Right forelimb (tissue), 1 donor: ENCODE measurements at regions not wholly inside any gene's neighbourhood (a gene's known extent, or its start where the extent isn't known, plus 50 kb on each side); places are given as distances from the start of the nearest gene placed in this dataset.

Experiments used
- DNase-seq: peaks from one replicate; pipeline ENCODE4 v3.0.0-alpha.2; 2018

DNA sequence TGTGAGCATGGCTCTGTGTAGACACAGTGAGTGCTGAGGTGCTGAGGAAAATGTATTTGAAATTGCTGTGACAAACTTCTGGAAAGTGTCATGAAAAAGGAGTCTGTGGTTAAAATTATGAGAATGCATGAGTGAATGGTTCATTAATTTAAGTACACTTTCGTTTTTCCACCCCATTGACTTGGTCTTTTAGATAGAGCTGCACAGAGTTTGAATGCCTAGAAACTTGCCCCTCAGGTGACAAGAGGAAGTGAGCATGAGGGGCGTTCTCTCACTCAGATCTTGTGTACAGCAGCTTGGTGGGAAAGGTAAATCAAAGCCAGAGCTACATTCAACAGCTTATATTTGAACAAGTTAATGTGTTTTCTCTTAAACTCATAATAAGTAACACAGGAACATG is 296.8 kb downstream of the WDR72 start:
- no peak for DNase-seq

DNA sequence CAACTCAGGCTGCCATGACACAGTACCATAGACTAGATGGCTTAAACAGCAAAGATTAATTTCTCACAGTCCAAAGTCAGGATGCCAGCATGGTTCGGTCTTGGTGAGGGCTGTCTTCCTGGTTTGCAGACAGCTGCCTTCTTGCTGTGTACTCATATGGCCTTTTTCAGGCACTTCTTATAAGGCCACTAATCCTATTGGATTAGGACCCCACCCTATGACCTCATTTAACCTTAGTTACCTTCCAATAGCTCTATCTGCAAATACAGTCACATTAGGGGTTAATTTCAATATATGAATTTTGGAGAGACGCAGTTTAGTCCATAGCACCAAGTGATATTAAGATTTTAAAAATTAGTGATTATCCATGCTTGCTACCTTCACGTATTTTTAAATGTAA is 297.8 kb downstream of the WDR72 start:
- DNase-seq = no peak

DNA sequence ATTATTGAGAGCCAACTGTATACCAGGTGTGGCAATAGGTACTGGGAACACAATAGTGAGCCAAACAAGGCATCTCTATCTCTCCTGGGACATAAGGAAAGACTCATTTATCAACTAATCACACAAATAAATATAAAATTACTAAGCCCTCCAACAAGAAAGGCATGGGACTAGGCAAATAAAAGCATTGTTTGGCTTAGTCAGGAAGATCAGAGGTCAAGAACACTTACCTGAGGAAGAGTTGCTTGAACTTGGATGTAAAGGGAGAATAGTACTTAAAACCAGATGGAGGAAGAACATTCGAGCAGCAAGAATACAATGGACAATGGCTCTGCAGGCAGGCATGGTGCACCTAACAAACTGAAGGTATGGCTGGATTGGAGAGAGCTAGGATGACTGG is 300.7 kb downstream of the WDR72 start:
- no peak for DNase-seq

DNA sequence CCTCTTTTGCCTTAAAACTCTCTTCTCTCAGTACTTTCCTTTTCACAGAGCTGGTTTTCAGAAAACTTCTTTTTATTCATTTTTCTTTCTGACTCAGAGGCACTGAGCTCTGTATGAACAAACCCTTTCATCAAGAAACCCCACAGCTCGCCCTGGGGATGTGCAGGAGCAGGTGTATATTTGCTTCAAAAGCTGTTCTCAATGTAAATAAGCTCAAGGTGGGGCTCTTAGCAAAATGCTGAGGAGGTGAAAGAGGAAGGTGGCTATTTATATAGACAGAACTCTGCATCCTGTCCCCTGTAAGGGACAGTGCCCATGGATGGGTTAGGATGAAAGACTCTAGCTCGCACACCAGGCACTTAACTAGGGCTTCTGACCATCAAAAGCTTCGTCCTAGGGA is 302.0 kb downstream of the WDR72 start:
- DNase-seq = no peak

DNA sequence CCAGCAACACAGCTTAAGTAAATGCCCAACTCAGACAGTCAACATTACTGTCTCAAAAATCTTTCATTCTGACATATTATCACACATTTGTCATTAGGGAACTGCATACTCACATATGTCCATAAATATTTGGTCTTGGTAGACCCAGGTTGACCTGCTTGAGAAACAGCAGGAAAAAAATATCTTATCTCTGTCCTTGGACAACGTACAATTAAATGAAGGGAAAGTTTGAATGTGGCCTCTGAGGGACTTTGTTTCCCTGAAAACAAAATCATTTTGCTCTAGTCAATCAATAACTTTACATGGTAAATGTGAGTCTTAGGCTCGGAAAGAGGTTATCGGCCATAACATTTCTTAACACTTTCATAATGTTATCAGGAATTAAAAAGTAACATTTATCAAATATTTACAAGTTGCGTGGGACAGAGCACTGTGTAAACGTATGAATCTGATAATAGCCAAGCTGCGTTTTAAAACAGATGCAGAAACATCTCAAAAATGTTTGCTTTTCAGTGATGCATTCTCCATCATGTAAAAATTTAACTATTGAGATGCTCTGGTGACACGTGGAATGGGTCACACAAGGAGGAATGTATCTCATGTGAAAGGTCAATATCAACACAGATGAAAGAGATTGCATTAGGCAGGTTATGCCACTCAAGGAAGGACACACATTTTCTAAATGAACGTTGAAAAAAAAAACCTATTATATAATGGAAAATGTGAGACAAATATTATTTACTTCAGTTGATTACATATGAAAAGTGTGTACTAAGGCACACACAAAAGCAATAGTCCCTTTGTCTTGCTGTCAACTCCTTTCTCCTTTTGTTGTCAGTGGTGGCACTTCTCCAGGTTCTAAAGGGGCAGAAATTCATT is 304.4 kb downstream of the WDR72 start:
- no peak for DNase-seq

DNA sequence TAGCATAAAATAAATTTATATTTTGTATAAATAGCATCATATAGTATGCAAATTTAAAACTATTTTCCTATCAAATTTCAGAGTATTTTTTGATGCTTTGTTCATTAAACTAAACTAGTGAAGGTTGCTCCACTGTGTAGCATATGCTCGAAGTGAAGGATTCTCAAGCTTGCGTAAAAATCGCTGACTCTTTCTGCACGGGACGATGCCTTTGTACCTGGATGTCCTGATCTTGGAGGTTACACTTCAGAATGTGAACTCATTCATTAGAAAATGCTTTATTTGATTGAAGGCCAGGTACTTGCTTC is 305.0 kb downstream of the WDR72 start:
- DNase-seq = no peak

DNA sequence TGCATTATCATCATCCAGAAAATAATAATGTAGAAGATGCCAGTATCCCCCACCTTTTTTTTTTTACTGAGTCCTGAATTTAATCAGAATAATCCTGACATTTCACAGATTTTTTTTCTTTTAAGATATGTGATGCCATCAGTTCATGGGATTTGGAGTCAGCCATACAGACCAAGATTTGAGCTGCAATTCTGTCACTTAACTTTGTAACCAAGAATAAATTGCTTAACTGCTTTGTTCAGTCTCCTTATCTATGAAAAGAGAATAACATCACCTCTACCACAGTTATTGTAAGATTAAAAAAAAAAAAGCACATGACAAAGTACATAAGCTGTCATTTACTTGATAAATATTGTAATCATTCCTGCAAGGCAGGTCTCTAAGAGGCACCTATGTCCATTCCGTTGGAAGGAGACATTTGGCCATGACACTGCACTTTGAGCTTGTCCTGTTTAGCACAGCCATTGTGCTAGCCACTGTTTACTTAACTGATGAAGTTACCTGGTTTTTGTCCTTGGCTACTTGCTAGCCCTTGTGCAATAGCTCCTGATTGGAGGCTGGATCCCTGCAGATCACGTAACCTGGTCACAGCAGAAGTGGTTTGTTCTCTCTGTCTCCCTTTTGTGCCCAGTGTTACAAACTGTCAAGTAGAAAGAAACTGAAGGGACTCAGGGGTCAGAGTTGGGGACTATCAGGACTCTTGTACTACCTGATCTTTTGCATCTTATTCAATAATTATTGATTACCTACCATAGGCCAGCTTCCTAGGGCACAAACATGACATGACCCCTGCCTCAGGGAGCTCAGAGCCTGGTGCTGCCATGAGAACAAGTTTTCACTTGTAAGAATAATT is 306.0 kb downstream of the WDR72 start:
- no peak for DNase-seq

DNA sequence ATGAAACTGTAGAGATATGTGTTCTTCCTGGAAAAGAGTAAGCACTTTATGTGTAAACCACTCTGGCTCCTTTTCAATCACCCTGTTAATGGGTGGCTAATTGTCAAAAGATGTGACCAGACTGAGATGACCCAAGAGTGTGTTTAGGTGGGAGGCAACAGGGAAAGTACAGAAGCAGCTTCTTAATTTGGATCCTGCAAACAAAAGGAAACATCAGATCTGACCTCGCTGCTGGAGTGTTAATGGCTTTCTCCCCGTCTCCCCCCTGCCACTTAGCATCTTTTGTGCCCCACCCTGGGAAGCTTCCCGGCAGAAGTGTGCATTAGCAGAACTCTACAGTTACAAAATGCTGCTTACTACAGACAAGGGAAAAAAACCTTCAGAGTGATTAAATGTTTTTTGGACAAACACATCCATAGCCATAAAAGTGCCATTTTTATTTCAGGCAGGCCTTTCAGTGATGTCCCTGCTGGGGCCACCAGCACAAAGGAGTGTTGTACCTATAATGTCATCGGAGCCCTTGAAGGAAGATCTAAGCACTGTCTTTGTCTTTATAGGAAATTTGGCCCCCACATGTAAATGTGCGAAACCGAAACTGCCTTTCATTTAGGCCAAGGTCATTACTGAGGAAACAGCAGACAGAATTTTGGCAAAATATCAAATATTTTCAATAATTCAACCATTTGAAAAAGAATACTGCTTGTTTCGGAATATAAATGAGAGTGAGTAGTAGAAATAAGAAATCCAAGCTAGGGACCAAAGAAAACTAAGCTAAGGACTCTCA is 311.0 kb downstream of the WDR72 start:
- DNase-seq = no peak

DNA sequence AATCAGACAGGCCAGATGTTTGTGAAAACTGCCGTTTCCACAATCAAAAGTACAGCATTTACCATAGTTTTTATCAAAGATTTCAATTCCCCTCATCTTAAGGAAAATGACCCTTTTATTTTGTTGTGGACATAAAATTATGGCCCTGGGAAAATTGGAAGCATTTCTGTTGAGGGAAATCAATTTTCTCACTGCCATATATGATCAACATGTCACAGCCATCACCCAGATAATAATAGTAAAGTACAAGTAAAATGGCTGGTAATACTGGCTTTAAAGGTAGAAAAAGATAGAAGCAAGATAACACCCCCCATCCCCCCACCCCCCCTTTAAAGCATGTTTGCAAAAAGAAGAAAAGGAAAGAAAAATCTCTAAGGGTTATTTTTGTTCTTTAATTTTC is 311.7 kb downstream of the WDR72 start:
- no peak for DNase-seq

DNA sequence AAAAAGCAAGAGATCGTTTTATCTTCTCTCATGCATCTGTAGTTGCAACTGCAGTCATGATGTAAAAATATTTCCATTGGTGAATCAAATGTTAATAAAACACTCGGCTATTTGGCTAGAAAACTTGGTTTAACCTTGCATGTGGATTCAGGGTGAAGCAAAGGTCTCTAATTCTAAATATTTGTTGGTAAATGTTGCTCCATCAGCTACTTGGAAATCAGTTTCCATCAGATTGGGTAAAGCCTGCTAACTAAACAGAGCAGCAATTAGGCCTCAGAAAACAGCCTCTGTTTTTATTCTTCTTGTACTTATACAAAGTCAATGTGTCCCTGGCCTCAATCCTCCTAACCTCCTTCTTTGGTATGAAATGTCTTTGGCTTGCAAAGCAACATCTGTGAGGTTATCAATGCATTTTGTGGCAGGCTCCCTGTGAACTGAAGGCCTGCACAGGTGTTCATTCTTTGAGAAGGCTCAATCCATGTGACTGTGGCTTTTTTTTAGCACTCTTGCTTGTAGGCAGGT is 312.3 kb downstream of the WDR72 start:
- no peak for DNase-seq

DNA sequence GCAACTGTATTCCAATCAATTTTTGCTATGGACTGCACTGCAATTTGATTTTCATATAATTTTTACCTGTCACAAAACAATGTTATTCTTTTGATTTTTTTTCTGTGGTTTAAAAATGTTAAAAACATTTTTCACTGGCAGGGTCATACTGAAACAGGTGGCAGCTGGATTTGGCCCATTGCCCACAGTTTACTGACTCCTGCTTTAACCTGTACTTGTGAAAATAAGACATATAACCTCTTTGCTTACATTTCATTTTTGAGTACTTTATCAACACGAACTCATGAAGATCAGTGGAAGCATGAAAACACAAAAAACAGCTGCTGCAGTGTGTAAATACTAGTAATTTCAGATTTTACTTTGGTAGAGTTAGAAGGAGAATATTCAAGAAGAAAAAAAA is 313.1 kb downstream of the WDR72 start:
- DNase-seq = no peak

DNA sequence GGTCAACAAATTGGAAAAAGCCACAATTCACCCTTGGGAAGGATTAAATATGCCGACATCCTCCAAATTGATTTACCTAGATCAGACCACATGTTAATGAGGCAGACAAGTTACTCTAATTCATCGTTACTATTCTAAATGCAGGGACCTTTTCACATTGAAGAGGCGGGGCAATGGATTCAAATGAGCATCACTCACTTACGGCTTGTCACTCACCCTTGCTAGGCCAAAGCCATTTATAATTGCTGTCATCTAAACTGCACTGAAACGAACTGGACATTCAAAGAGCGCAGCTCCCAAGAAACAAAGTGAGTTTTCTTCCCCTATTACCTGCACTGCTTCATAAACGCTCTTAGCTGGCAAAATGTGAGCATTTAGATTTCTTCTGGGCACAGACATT is 313.9 kb downstream of the WDR72 start:
- DNase-seq = no peak

DNA sequence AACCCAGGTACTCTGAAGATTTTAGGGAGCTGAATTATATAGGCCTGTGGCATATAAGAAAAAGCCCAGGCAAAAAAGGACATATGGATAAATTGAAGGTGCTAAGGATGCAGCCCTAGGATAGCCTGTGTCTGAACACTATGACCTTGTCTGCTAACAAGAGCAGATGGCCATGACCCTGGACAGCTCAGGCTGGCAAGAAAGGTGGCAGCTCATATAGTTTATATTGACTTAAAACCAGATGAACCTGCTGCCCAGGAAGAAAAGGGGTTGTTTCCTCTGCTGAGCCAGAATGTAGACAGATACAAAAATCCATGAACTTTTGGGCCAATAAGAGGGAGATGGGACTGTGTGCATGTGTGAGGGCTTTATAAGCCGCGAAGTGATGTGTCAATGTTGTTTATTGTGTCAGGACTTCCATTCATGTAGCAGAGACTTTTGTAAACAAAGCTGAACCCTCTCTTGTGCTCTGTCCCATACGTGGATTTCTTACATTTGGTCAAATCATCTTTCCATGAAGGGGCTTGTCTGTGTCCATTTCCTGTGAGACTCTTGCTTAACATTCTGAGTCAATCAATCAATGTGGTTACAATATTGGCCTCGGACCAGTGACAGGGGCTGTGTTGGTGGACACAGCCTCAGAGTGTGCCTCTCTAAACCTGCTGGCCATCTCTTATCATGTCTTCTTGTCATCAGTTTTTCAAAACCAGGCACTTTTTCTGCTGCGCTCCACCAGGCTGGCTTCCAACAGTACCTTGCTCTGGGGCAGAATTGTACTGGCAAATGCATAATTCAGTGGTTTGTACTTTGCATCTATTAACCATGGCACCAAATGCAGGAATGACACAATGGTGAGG is 321.2 kb downstream of the WDR72 start:
- DNase-seq = no peak

DNA sequence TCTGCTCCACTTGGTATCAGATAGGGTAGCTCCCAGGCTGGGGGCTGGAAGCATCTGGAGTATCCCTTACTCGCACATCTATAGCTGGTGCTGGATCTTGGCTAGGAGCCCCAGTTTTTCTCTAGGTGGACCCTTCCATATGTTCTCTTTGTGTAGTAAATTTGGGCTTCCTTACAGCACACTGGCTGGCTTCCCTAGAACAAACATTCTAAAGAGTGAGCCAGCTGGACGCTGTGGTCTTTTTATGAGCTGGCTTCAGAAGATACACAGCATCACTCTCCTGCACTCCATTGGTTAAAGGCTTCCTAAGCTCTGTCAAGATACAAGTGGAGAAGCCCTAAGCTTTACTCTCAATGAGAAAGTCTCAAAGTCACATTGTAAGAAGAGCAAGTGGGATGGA is 322.1 kb downstream of the WDR72 start:
- DNase-seq = no peak

DNA sequence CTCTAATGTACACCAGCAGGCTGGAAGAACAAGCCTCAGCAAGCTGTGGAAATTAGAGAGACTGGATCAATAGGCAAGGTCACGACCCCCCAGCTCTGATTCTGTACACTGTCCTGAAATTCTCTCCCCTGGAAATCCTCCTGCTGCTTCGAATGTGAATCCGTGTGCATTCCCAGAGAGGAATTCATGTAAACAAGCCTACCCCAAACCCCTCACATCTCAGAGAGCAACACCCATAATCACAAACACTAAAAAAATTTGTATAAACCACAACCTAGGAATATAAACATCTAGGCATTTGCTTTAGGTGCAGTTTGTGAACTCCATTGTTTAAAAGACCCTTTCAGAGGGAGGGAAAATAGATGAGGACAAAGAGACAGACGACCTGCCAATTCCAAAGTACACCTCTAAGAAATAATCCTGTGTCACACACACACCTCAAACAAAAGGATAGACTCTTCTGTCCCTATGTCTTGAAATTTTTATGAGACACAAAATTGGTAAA is 325.2 kb downstream of the WDR72 start:
- no peak for DNase-seq

DNA sequence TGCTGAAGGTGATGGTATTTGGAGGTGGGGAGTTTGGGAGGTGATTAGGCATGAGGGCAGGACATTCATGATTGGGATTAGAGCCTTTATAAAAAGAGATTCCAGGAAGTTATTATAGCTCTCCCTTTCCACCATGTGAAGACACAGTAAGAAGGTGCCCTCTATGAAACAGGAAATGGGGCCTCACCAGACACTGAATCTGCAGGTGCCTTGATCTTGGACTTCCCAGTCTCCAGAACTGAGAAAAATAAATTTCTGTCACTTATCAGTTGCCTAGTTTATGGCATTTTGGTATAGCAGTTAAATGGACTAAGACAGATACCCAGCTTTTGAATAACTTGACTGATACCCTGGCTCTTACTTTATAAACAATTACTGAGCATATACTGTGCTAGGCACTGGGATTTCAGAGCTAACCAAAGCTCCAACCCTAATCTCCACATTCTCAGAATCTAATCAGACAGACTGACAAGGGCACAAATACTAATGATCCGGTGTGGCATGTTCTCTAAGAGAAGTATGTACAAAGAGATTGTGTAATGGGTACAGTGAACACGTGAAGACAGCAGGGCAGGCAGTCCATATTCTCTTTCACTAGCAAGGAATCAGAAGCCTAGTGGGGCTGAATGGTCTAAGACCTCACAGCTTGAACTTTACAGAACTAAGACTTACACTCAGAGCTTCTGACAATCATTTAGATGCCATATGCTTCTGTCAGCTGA is 343.1 kb downstream of the WDR72 start:
- DNase-seq = no peak

DNA sequence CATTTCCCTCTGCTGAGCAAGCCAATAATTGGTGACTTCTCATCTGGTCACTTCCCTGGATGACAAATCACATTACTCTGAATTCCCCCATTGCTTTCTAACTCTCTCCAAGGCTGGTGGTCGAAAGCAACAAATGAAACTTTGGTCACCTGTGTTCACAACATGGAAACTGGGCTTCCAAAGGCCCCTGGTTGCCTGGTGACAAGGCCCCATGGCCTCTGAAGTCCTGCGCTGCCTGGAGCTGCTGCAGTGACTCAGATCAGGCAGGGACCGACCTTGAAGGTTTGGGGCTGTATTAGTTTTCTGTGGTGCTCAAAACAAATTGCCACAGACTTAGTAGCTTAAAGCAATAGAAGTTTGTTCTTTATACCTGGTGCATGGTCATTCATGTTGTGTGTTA is 345.3 kb downstream of the WDR72 start:
- DNase-seq = no peak

DNA sequence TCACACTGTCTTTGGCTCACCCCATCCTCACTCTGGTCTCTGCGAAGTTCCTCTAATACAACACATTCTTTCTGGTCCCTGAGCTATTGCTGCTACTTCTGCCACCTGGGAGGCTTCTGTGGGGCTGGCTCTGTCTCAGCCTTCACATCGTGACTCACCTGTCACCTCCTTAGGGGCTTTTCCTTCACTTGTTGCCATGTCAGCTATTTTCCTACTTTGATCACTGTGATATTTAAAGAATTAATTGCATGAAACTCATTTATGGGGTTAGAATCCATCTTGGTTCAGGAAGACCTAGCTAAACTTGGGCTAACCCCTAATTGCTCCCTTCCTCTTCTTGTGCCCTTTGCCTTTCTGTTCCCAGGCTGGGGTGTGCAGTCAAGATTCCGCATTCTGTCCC is 346.9 kb downstream of the WDR72 start:
- no peak for DNase-seq

DNA sequence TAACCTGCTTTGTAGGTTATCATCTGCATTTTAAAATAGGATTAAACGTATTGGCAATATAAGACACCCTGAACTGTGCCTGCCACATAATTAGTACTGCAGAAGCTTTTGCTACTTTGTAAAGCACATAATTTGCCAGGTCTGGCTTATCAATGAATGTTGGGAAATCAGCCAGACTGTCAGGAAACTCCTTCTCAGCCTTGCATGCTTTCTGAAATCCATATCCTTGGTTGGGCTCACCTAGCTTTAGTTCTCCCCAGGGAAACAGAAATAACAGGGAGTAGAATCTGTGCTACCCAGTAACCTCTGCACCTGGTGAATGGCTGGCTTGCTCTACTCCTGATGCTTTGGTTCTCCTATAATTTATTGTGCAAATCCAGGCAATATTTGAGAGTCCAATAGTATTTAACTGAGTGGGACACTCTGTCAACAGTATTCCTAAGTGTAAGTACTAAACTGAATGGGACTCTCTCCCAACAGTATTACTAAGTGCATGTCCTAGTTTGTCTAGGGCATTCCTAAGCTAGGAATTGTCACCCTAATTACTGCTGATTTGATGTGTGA is 354.5 kb downstream of the WDR72 start:
- no peak for DNase-seq

DNA sequence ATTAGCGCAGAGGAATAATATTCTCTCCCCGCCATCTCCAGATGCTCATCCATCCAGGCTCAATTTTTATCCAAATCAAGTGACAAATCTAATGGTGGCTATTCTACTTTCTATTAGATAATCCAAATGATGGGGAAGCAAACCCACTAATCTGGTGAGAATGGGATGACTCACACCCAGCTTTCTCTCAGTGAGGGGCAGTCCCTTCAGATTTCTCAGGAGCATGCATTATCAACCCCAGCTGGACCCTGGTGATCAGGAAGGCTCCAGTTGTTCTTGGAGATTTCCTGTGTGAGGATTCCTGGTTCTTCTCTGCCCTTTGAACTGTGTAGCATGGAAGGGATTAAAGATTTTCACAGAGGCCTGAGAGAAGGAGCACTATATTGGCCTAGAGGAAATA is 358.0 kb downstream of the WDR72 start:
- no peak for DNase-seq

DNA sequence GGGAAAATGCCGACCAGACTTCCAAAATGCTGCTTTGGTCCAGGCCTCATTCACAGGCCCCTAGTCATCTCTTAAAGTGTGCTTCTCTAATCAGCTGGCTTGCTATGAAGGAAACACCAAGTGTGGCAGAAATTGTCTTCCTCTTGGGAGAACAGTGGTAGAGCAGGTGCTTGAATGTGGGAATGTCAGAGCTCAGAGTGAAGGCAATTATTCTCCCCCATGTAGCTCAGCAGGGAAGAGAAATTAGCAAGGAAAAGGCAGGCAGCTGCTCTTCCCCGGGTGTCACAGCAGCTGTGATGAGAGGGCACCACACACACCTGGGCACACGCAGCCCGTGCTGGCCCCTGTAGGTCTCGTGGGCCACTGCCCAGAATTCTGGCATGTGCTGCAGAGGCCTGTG is 358.5 kb downstream of the WDR72 start:
- DNase-seq = no peak
